K562 (cell line): ENCODE measurements at regions not wholly inside any gene's neighbourhood (a gene's known extent, or its start where the extent isn't known, plus 50 kb on each side); places are given as distances from the start of the nearest gene placed in this dataset.

Experiments
- TCFL5 ChIP-seq: fragments of 250-450 bp; sonication (Bioruptor Pico); conservative IDR thresholded peaks from 2 replicates; pipeline ENCODE4 v1.6.1; 2021; ENCODE audit warnings: mild to moderate bottlenecking, moderate library complexity, matching md5 sums
- TF ChIP-seq, protein P1 (sequence below): fragments of 250-450 bp; sonication (Bioruptor Pico); IDR thresholded peaks from 2 replicates; pipeline ENCODE4 v1.8.0; 2022; ENCODE audit warnings: moderate library complexity, mild to moderate bottlenecking, inconsistent platforms

DNA sequence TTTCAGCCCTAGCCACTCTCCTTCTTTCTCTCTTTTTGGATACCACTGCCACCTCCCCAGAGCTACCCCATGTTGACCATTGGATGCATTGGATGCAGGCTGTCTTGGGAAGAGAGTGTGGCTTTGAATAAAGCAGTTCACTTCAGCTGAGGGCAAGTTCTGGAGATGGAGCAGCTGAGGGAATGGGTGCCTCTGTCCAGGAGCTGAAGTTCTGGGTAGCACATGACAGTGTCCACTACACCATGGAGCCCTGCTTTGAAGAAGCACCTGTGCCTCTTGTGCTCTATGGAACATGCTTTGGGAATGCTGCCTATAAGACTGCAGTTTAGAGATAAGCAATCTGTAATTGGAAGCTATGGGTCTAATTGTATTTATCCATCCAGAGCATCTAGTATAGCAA, 1028.7 kb downstream of the TYW1 start:
- no peak for TF ChIP-seq TCFL5 (CRISPR knock-in tag)
- TF ChIP-seq, protein P1, sequence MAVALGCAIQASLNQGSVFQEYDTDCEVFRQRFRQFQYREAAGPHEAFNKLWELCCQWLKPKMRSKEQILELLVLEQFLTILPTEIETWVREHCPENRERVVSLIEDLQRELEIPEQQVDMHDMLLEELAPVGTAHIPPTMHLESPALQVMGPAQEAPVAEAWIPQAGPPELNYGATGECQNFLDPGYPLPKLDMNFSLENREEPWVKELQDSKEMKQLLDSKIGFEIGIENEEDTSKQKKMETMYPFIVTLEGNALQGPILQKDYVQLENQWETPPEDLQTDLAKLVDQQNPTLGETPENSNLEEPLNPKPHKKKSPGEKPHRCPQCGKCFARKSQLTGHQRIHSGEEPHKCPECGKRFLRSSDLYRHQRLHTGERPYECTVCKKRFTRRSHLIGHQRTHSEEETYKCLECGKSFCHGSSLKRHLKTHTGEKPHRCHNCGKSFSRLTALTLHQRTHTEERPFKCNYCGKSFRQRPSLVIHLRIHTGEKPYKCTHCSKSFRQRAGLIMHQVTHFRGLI (CRISPR knock-in tag): no peak
